ENCODE measurements at regions not wholly inside any gene's neighbourhood (a gene's known extent, or its start where the extent isn't known, plus 50 kb on each side); places are given as distances from the start of the nearest gene placed in this dataset.
"Not testable (repeated sequence)": the region's sequence is repeated elsewhere in the genome, so short reads cannot be mapped to it uniquely, and the experiment has no call there.

DNA sequence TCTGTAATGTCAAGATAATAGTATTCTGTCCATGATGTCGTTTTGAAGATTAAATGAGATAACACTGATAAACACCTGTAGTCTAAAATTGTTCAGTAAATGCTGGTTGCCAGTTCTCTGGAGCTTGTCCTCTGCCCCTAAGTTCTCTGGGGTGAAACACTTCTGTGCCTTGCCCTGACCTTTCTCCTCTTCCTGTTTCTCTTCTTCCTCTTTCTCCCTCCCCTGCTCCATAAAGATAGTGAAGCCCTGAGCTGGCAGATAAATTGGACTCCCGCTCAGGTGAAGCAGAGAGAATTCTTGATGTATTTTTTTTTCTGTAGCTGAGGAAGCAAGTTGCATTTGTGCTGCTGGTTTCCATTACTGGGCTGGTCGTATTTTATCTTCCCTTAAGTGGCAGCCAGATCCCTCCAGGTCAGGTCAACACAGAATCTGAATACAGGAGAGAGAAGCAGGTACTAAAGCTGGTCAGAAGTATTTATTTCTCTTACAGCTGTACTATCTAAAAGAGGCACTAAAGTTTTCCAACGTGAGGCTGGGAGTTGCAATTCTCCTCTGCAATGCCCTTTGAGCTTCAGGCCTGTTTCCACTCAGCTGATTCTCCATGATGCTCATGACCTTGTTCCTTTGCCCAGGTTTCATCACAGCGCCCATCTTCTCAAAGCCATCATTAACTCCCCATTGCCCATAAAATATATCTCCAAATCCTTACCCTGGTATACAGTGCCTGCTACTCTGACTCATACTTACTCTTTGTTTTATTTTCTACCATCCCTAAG, 319.3 kb upstream of the CFAP20DC start:
- CTCF ChIA-PET = no interaction called here
- TF ChIP-seq FOXM1 (IDR thresholded peaks at IDR 0.05; ENCODE audit: borderline replicate concordance) (no peak), FOXA1 (IDR thresholded peaks at IDR 0.05) (no peak), ARNT (IDR thresholded peaks at IDR 0.05) (no peak), ZNF384 (IDR thresholded peaks at IDR 0.05) (no peak), LEF1 (IDR thresholded peaks at IDR 0.05; ENCODE audit: borderline replicate concordance) (no peak), ELF4 (IDR thresholded peaks at IDR 0.05) (no peak), SP1 (IDR thresholded peaks at IDR 0.05) (no peak)
- no peak for DNase-seq (ENCODE audit: extremely low spot score)
- POLR2A ChIA-PET = interaction anchor here (0.7 kb wide), 1 partner anchor 92 kb away, joined by 3 read pairs; no protein-coding TSS in a partner anchor

DNA sequence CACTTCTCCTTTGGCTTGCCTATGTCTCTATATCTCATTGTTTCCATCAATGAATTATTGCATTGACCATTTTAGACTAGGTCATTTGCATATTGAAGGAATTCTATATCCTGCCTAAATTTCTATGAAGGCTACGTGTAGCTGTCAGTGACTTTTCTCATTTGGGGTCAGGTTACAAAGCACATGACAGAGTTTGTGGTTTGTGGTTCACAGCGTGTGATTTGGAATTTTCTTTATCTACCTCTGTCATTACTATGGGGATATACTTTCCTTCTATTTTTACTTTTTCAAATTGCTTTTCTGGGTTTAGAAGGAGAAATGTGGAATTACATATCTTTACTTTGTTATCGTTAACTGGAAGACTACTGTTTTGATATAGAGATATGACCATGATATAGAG, 317.3 kb upstream of the CFAP20DC start:
- POLR2A ChIA-PET = no interaction called here
- CTCF ChIA-PET = no interaction called here
- peak; percentile 22 for DNase-seq (ENCODE audit: extremely low spot score)
- TF ChIP-seq, protein P1, sequence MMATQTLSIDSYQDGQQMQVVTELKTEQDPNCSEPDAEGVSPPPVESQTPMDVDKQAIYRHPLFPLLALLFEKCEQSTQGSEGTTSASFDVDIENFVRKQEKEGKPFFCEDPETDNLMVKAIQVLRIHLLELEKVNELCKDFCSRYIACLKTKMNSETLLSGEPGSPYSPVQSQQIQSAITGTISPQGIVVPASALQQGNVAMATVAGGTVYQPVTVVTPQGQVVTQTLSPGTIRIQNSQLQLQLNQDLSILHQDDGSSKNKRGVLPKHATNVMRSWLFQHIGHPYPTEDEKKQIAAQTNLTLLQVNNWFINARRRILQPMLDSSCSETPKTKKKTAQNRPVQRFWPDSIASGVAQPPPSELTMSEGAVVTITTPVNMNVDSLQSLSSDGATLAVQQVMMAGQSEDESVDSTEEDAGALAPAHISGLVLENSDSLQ (IDR thresholded peaks at IDR 0.05) = peak; percentile 70
- TF ChIP-seq SP1 (IDR thresholded peaks at IDR 0.05) (no peak), NFRKB (IDR thresholded peaks at IDR 0.05) (no peak), SUZ12 (IDR thresholded peaks at IDR 0.05) (no peak), LEF1 (IDR thresholded peaks at IDR 0.05; ENCODE audit: borderline replicate concordance) (no peak), TARDBP (IDR thresholded peaks at IDR 0.05) (no peak)

DNA sequence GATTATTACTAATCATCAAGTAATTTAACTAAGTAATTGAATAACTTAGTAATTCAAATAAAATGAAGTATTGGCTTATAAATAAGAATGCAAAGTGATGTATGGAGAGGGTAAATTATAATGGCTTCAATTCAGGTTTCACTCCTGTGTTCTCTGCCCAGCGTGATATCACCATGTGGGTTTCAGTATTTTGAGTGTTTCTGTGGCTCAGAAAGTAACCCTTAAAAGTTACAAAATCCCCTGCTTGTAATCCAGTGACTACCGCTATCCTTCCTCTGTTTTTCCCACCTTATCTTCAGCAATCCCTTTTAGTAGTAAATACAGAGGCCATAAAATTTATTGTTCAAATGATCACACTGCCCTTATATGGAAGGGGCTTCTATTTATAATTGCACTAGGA, 316.4 kb upstream of the CFAP20DC start:
- POLR2A ChIA-PET = no interaction called here

DNA sequence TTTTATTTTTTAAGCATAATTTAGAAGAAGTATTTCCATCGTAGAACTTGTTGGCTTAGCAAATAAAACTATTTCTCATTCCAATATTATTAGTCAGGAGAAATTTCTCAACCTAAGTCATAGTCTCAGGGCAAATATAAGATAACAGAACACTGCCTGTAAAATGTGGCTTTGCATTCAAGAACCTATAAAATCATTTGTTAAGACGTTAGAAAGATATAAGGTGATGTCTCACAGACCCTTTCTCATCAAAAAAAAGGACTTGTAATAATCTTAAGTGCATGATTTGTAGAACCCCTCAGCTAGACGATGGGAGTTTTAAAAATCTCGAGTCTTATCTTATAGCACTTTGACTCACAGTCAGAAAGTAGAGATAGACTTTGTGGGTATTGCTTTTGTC, 314.7 kb upstream of the CFAP20DC start:
- TF ChIP-seq ARNT (IDR thresholded peaks at IDR 0.05) (no peak), FOXA1 (IDR thresholded peaks at IDR 0.05) (no peak), SP1 (IDR thresholded peaks at IDR 0.05) (no peak), TARDBP (IDR thresholded peaks at IDR 0.05) (no peak), BHLHE40 (IDR thresholded peaks at IDR 0.05; ENCODE audit: borderline replicate concordance) (no peak), HDGF (IDR thresholded peaks at IDR 0.05; ENCODE audit: borderline replicate concordance) (no peak), L3MBTL2 (conservative IDR thresholded peaks at IDR 0.05) (no peak)

More for the DNA sequence above, 316.4 kb upstream of the CFAP20DC start:
- TF ChIP-seq TARDBP (IDR thresholded peaks at IDR 0.05) (no peak), SUZ12 (IDR thresholded peaks at IDR 0.05) (no peak), HDGF (IDR thresholded peaks at IDR 0.05; ENCODE audit: borderline replicate concordance) (no peak), ARNT (IDR thresholded peaks at IDR 0.05) (no peak)
- CTCF ChIA-PET = no interaction called here
- no peak for DNase-seq (ENCODE audit: extremely low spot score)

DNA sequence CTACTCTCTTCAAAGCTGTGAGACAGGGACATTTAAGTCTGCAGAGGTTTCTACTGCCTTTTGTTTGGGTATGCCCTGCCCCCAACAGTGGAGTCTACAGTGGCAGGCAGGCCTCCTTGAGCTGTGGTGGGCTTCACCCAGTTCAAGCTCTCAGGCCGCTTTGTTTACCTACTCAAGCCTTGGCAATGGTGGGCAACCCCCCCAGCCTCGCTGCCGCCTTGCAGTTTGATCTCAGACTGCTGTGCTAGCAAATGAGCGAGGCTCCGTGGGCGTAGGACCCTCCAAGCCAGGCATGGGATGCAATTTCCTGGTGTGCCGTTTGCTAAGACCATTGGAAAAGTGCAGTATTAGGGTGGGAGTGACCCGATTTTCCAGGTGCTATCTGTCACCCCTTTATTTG, 310.5 kb upstream of the CFAP20DC start:
- DNase-seq (ENCODE audit: extremely low spot score); POLR2A ChIA-PET; CTCF ChIA-PET: not testable (repeated sequence)

More for the DNA sequence above, 314.7 kb upstream of the CFAP20DC start:
- ChIA-PET CTCF (no interaction called here), POLR2A (no interaction called here)
- DNase-seq (ENCODE audit: extremely low spot score) = no peak

DNA sequence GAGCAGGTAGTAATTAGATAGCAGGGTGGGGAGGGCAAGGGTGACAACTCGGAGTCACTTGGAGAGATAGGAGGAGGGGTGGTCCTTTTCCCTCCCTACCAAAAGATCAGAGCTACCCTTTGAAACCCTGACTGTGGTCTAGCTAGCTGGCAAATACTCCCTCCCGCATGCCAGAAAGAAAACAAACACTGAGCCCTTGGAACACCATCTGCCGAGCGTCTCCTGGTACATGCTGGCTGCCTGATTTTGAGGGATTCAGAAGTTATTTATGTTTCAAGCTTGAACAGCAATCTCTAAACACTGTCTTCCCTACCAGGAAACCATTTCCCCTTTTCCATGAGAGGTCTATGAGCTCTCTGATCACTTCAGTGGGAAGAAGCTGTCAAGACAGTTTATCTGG, 291.6 kb upstream of the CFAP20DC start:
- TF ChIP-seq BHLHE40 (IDR thresholded peaks at IDR 0.05; ENCODE audit: borderline replicate concordance) (no peak), L3MBTL2 (conservative IDR thresholded peaks at IDR 0.05) (no peak), LEF1 (IDR thresholded peaks at IDR 0.05; ENCODE audit: borderline replicate concordance) (no peak)
- ChIA-PET POLR2A (no interaction called here), CTCF (no interaction called here)
- no peak for DNase-seq (ENCODE audit: extremely low spot score)

DNA sequence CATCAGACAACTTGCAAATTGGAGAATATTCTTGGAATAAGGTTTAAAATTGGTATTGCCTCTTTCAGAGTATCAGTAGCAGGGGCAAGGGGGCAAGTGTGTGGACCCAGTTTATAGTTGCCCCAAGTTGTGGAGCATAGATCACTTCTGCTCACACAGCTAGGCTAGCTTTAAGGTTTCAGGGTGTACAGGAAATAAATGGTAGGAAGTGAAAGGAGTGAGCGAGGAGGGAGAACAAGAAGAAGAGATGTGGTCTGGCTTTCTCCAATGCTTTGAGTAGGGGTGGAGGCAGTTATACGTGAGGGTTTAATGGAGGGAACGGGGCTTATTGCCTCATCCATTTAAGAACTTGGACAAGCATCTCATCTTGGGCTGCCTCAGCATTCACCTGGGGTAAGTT, 290.0 kb upstream of the CFAP20DC start:
- ChIA-PET CTCF (no interaction called here), POLR2A (no interaction called here)
- no peak for TF ChIP-seq ZNF384 (IDR thresholded peaks at IDR 0.05)
- no peak for DNase-seq (ENCODE audit: extremely low spot score)

DNA sequence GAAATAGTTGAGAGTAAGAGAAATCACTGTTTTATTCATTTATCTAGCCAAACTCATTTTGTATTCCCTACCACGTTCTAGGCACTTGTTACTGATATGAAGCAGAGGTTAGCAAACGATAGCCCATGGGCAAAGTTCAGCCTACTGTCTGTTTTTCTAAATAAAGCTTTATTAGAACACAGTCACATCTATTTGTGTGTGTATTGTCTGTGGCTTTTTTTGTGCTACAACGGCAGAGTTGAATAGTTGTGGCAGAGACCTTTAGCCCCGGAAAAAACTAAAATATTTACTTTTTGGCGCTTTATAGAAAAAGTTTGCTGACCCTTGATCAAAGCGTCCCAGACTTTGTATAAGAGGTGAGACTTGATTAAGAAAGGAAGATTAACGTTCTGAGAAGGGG, 289.1 kb upstream of the CFAP20DC start:
- TF ChIP-seq FOXK2 (IDR thresholded peaks at IDR 0.05) = no peak
- TF ChIP-seq TARDBP (IDR thresholded peaks at IDR 0.05) = no peak
- TF ChIP-seq L3MBTL2 (conservative IDR thresholded peaks at IDR 0.05) = no peak
- no peak for TF ChIP-seq ELF4 (IDR thresholded peaks at IDR 0.05)
- no peak for TF ChIP-seq ARNT (IDR thresholded peaks at IDR 0.05)
- TF ChIP-seq LEF1 (IDR thresholded peaks at IDR 0.05; ENCODE audit: borderline replicate concordance) = no peak
- no peak for TF ChIP-seq HDGF (IDR thresholded peaks at IDR 0.05; ENCODE audit: borderline replicate concordance)
- TF ChIP-seq SUZ12 (IDR thresholded peaks at IDR 0.05) = no peak
- TF ChIP-seq FOXM1 (IDR thresholded peaks at IDR 0.05; ENCODE audit: borderline replicate concordance) = no peak
- TF ChIP-seq NFRKB (IDR thresholded peaks at IDR 0.05) = no peak
- TF ChIP-seq BHLHE40 (IDR thresholded peaks at IDR 0.05; ENCODE audit: borderline replicate concordance) = no peak
- TF ChIP-seq ZNF384 (IDR thresholded peaks at IDR 0.05) = no peak
- no peak for TF ChIP-seq FOXA1 (IDR thresholded peaks at IDR 0.05)
- TF ChIP-seq CTBP1 (IDR thresholded peaks at IDR 0.05; ENCODE audit: borderline replicate concordance) = no peak
- TF ChIP-seq, protein P1 (IDR thresholded peaks at IDR 0.05) = no peak
- TF ChIP-seq SP1 (IDR thresholded peaks at IDR 0.05) = no peak
- ChIA-PET CTCF (no interaction called here), POLR2A (no interaction called here)
- no peak for DNase-seq (ENCODE audit: extremely low spot score)
